ENCODE measurements at regions not wholly inside any gene's neighbourhood (a gene's known extent, or its start where the extent isn't known, plus 50 kb on each side); places are given as distances from the start of the nearest gene placed in this dataset.

GRCh38 chr4:144295286-144295995 lies 154.9 kb upstream of the GYPA start:
- Histone ChIP-seq H3K4me2 (ENCODE audit: insufficient read depth in 1 of 2, low read depth in 2 of 2, low read length in 2 of 2) (no peak overlapping the region), H3K27me3 (replicated peaks in 1 of 4; ENCODE audit: control insufficient read depth in 3 of 4, extremely low read depth in 1 of 4, insufficient read depth in 3 of 4, low read length in 3 of 4) (no peaks in the 10 kb centered on the region), H3K9ac (replicated peaks in 1 of 4; ENCODE audit: extremely low read depth in 1 of 4, low read depth in 3 of 4, low read length in 3 of 4) (no peak overlapping the region)
- no peak for TF ChIP-seq CEBPB (IDR thresholded peaks at IDR 0.05; ENCODE audit: low read depth, low read length)
- no peak for TF ChIP-seq EZH2 (IDR thresholded peaks at IDR 0.05; ENCODE audit: low read depth, low read length, severe bottlenecking)
- TF ChIP-seq FOSL1 (IDR thresholded peaks at IDR 0.05; ENCODE audit: insufficient read depth, low read depth, low read length) = no peak
- TF ChIP-seq HDAC6 (IDR thresholded peaks at IDR 0.05; ENCODE audit: low read depth, low read length) = no peak
- no peak for TF ChIP-seq SP2 (IDR thresholded peaks at IDR 0.05; ENCODE audit: low read length)
- TF ChIP-seq POLR2A (IDR thresholded peaks at IDR 0.05; ENCODE audit: control extremely low read depth in 1 of 2, low read depth in 2 of 2, low read length in 2 of 2) = no peak
- no peak for TF ChIP-seq MAX (IDR thresholded peaks at IDR 0.05)
- no peak for TF ChIP-seq TCF12 (IDR thresholded peaks at IDR 0.05; ENCODE audit: low read depth, low read length)
- TF ChIP-seq SUZ12 (IDR thresholded peaks at IDR 0.05; ENCODE audit: low read length) = no peak
- TF ChIP-seq GABPA (IDR thresholded peaks at IDR 0.05; ENCODE audit: borderline replicate concordance, insufficient read depth, low read length) = no peak
- TF ChIP-seq NANOG (IDR thresholded peaks at IDR 0.05; ENCODE audit: insufficient read depth, low read depth, low read length, poor library complexity, severe bottlenecking) = no peak
- no peak for TF ChIP-seq JUND (IDR thresholded peaks at IDR 0.05; ENCODE audit: low read length)
- no peak for TF ChIP-seq CHD1 (IDR thresholded peaks at IDR 0.05; ENCODE audit: low read depth, low read length)
- no peak for TF ChIP-seq SP4 (IDR thresholded peaks at IDR 0.05; ENCODE audit: low read length)
- TF ChIP-seq KDM4A (IDR thresholded peaks at IDR 0.05; ENCODE audit: low read depth, low read length, severe bottlenecking) = no peak

More at GRCh38 chr4:144295286-144295995, 154.9 kb upstream of the GYPA start:
- no peaks in the 10 kb centered on the region for H3K4me1 ChIP-seq (replicated peaks in 1 of 4; ENCODE audit: control insufficient read depth in 3 of 4, insufficient read depth in 4 of 4, low read length in 3 of 4)
- H3K18ac ChIP-seq (ENCODE audit: extremely low read depth, low read length) = no peak overlapping the region
- no peak overlapping the region for H3K56ac ChIP-seq (replicated peaks; ENCODE audit: insufficient read length, low read depth, low read length)
- H2BK20ac ChIP-seq (ENCODE audit: low read length) = no peak overlapping the region
- no peak overlapping the region for H2BK5ac ChIP-seq (ENCODE audit: low read depth, low read length)
- no peak for DNase-seq (ENCODE audit: low read depth in 1 of 2, low spot score in 2 of 2)
- no peak overlapping the region for H4K5ac ChIP-seq (ENCODE audit: insufficient read length, low read depth, low read length)
- no peak overlapping the region for H2BK15ac ChIP-seq (ENCODE audit: low read length)
- H4K20me1 ChIP-seq (replicated peaks in 1 of 2; ENCODE audit: control insufficient read depth in 1 of 2, insufficient read depth in 2 of 2, low read length in 2 of 2) = no peaks in the 10 kb centered on the region
- no peaks in the 10 kb centered on the region for H3K9me3 ChIP-seq (ENCODE audit: insufficient read depth in 2 of 2, low read depth in 1 of 2, low read length in 1 of 2)
- H3K27ac ChIP-seq (ENCODE audit: low read depth, low read length) = no peak overlapping the region
- H3K4ac ChIP-seq (replicated peaks; ENCODE audit: insufficient read length, low read depth, low read length) = no peak overlapping the region
- no peaks in the 10 kb centered on the region for H3K79me2 ChIP-seq (ENCODE audit: control insufficient read depth in 1 of 2, insufficient read depth in 2 of 2, low read length in 2 of 2)
- no peak overlapping the region for H3K4me3 ChIP-seq (ENCODE audit: extremely low read depth in 1 of 4, insufficient read depth in 2 of 4, low read depth in 3 of 4, low read length in 4 of 4)
- no peak overlapping the region for H3K23ac ChIP-seq (ENCODE audit: insufficient read length)
- FAIRE-seq = no peak
- no peak overlapping the region for H2AK5ac ChIP-seq (ENCODE audit: low read depth, low read length)
- no peak overlapping the region for H2AFZ ChIP-seq (ENCODE audit: low read length)
- no peaks in the 10 kb centered on the region for H3K36me3 ChIP-seq (ENCODE audit: control insufficient read depth in 2 of 4, insufficient read depth in 4 of 4, low read length in 3 of 4)
- H4K91ac ChIP-seq (replicated peaks; ENCODE audit: insufficient read length, low read length) = no peak overlapping the region
- 87% methylated on average over 8 of the region's 8 CpGs; no CpG with 5 or more reads in 1 of the 2 experiments for WGBS, 2 experiments (ENCODE audit: extremely low coverage in 1 of 2, insufficient coverage in 1 of 2, insufficient read length in 1 of 2, insufficient replicate concordance in 2 of 2, low coverage in 1 of 2, low lambda C conversion rate in 2 of 2, missing lambda C conversion rate in 1 of 2)
- CTCF ChIA-PET (ENCODE audit: partially characterized antibody) = no interaction called here
- no peaks in the 10 kb centered on the region for H3K79me1 ChIP-seq (ENCODE audit: low read depth, low read length)
- H4K8ac ChIP-seq (ENCODE audit: extremely low read depth, insufficient read depth, low read length) = no peak overlapping the region
- no peak overlapping the region for H2BK120ac ChIP-seq (replicated peaks; ENCODE audit: low read depth, low read length)
- POLR2A ChIA-PET (ENCODE audit: partially characterized antibody) = no interaction called here
- no peak overlapping the region for H3K14ac ChIP-seq (ENCODE audit: insufficient read length)
- H2BK12ac ChIP-seq (ENCODE audit: low read depth, low read length) = no peak overlapping the region
- no peaks in the 10 kb centered on the region for H3K23me2 ChIP-seq (ENCODE audit: low read depth, low read length)

Measured in H1 (cell line).